Liver (tissue), 2 donors: ENCODE measurements at regions not wholly inside any gene's neighbourhood (a gene's known extent, or its start where the extent isn't known, plus 50 kb on each side); places are given as distances from the start of the nearest gene placed in this dataset.

Experiments used
- MAX ChIP-seq: IDR thresholded peaks from 2 replicates; pipeline ENCODE4 v1.6.1; 2016; ENCODE audit warnings: antibody characterized with exemption
- RAD21 ChIP-seq, 2 donors: IDR thresholded peaks; 2 replicates each; pipeline ENCODE4 v1.6.1; 2016; ENCODE audit warnings: antibody characterized with exemption in 2 of 2, mild to moderate bottlenecking in 2 of 2
- donor health status: healthy.

GRCh38 chr5:175079707-175080106 is 355.3 kb downstream of the MSX2 start:
- TF ChIP-seq RAD21 (IDR thresholded peaks at IDR 0.05) (no peak), MAX (no peak)
